GM21360 (cell line): ENCODE measurements at regions not wholly inside any gene's neighbourhood (a gene's known extent, or its start where the extent isn't known, plus 50 kb on each side); places are given as distances from the start of the nearest gene placed in this dataset.
"Not testable (repeated sequence)": the region's sequence is repeated elsewhere in the genome, so short reads cannot be mapped to it uniquely, and the experiment has no call there.

Source experiments
- ATAC-seq: cut with Tn5 transposase; IDR thresholded peaks from one replicate; pipeline ENCODE4 v1.9.1; 2021; ENCODE audit warnings: mild to moderate bottlenecking, moderate library complexity; ENCODE audit not compliant: unreplicated experiment

DNA sequence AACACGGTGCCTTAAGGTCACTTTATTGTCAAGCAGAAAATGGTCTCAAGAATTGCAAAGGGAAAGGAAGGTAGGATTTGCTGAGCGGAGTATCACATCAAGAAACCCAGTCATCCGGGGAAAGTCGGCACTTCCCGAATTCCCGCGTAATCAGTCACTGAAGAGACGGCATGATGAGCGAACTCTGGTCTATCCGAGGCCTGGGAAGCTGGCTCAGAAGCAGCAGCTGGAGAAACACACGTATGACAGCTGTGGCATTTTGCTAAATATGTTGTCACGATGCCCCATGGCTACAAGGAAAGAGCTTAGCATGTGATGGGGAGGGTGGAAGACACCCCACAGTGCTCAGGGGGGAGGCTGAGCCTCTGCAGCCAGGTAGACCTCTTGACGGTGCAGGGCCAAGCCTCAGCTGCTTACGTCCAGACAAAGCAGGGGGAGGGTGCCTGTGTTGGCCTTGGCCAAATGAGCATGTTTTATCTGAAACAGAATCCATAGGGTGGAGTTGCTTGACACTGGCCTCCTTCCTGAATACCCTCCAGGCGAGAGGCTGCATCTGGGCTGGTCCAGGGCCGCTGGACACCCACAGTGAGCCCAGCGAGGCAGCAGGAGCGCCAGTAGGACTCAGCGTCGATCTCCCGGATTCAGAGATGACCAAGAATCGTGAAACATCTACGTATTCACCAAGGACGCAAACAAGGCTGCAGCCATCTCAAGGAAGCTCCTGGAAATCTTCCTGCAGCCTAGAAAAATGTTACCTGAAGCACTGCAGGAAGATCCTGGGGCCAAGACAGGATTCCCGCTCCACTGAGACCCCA is 118.8 kb upstream of the AFDN start:
- no peak for ATAC-seq

DNA sequence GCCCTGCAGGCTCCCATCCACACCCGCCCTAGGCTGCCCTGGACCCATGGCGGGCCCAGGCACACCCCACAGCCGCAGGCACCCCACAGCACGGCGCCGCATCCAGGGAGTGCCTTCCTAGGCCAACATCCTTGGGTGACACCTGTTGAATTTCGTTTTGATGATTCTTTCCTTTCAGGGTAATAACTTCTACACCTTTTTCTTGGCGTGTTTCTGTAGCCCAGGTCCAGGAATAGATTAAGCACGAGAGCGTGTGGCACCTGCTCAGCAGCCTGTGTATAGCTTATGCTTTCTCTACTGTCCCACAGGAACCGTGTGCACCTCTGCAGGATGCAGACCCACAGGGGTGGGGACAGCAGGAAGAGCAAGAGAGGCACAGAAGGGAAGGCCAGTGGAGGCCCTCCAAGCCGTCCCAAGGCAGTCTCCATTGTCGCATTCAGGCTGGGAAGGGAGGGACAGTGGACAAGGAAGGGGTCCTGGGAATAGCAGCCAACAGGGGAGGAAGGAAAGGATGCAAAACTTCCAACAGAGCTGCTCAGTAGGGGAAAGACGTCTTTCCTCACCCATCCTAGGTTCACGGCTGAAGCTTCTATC is 118.1 kb upstream of the AFDN start:
- no peak for ATAC-seq

DNA sequence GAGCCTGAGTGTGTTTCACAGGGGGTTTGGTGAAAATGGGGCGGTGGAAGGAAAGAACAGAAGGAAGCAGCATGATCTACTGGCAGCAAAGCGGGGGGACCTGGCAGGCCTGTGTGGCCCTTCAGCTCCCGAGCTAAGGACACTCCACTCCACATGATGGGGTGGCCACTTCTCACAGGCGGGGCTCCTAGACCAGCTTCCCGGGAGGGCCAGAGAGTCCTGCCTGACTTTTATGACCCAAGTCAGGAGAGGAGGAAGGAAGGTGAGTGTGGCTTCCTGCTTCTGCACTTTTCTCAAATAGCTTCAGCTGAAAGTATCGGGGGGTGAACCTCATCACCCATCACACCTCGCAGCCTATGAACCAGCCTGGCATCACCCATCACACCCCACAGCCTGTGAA is 117.5 kb upstream of the AFDN start:
- no peak for ATAC-seq

DNA sequence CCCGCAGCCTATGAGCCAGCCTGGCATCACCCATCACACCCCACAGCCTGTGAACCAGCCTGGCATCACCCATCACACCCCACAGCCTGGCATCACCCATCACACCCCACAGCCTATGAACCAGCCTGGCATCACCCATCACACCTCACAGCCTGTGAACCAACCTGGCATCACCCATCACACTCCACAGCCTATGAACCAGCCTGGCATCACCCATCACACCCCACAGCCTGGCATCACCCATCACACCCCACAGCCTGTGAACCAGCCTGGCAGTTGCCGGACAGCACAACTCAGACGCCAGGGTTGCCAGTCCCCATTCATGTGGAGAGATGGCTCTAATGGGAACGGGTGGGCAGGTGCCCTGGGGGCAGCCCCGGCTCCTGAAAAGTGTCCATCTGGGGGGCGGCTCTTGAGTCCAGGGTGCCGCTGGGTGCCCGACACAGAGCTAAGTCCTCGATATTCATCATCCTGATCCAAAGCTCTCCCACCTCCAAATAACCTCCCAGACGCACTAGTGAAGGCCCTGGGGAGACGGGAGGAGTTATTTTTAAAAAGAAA is 116.9 kb upstream of the AFDN start:
- ATAC-seq: not testable (repeated sequence)

DNA sequence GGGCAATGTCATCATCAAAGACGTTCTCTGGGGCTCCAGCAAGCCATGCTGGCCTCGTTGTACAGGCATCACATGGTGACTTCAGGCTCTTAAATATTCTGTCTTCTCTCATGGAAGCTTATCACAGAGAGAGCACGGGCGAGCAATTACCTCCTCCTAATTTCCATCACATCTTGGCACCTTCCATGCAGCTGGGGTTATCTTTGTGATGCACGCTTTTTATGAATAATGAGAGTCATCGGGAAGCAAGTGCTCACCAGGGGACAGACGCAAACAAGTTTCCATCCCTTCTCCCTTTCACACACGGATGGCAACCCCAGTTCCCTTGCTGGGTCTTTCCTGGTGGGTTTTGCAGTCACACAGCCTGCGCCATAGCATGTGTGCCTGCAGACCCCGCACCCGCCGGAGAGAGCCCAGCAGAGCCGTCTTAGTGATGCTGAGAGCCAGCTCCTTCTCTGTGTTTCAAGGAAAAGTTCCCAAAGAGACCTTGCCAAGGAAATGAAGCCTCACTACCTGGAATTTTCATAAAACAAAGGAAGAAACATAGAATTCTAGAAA is 116.3 kb upstream of the AFDN start:
- ATAC-seq: no peak

DNA sequence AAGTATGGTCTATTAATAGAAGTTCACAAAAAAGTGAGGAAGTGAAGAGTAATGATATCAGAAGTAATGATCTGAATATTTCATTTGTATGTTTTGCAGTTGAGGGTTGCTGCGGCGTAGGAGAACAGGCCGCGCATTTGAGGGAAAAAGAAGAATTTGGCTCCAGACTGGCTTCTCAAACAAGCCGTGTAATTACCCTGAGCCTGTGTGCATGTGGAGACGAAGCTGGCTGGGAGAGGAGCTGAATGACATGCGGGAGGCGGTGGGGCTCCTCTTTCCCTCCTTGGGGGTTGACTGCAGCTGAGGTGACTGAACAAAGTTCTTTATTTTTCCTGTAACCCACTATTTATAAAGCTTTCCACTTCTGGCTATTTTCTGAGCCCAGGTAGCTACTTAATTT is 115.5 kb upstream of the AFDN start:
- ATAC-seq: no peak

DNA sequence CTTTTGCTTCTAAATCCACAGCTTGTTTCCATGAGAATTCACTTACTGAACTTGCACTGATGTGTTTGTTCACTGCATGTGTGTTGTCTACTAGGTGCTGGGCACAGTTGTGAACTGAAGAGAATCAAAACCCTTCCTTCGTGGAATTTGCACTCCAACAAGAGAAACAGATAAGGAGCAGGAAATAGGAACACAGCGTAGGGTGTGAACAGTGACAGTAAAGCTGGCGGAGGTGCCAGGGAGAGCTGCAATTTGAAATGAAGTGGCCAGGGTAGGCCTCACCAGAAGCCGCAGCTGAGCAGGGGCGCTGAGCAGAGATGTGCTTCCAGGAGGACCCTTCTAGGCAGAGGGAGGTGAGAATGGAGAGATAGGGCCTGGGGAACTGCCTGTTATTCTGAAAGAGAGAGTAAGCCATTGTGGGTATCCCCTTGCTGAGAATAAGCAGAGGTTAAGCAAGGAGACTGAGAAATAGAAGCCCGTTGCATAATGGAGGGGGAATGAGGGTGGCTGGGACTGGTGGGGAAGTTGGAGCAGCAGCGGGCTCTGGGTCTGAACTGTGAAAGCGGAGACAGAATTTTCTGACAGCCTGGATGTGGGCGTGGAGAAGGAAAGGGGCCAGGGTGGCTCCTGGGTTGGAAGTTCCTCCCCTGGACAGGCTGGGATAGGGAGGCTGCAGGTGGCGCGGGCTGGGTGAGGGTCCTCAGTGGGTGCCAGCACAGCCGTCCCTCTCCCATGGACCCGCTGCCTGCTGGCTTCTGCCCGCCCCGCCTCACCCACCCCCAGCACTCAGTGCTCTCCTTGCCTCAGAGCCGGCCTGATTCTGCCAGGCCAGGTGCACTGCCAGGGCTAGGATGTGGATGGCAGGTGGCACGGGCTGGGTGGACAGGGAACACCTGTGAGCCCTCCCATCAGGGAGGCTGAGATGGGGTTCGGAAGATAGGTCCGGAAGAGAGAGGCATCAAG is 114.7 kb upstream of the AFDN start:
- ATAC-seq: no peak

DNA sequence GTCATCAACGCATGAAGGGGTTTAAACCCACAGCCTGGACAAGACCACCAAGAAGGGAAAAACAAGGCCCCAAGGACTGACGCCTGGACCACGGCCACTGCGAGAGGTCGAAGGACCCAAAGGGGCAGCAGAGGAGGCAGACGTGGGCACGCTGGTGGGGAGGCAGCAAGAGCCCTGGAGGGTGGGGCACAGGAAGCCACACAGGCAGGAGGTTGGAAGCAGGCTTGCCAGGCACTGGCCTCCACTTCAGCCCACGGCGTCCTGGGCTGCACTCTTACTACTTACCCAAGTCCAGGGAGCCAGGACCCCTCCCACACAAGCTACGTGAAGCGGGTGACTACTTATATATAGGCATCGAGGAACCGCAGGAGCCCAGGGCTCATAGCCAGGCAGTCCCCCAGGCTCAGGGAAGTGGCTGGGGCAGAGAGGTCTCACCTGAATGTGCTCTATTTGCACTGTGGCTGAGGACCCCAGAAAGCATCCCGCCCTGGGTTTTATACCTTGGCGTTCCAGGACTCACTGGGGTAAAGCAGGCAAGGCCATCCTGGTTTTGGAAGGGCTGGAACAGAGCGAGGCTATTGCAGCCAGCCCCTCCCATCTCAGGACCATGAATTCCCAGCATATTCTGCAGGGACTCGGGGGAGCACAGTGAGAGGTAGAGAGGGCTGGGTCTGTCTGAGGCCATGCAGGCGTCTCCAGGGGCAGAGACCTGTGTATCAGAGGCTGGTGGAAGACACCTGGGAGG is 113.8 kb upstream of the AFDN start:
- no peak for ATAC-seq

DNA sequence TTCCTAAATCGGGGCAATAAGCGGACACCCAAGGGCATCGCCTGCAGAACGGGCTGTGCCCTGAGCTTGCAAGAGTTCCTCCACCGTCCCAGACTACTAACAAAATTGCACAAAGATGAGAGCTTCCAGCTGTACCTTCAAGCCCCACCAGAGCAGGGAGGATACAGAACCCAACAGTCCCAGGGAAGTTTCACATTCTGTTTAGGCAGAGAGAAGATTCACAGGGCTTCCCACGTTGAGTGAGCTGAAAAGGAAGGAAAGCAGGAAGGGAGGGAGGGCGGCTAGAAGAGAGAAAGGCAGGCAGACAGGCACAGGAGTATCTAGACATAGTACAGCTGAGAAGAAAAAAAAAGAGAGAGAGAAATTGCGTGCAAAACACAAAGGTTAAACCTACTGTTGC is 112.6 kb upstream of the AFDN start:
- no peak for ATAC-seq

DNA sequence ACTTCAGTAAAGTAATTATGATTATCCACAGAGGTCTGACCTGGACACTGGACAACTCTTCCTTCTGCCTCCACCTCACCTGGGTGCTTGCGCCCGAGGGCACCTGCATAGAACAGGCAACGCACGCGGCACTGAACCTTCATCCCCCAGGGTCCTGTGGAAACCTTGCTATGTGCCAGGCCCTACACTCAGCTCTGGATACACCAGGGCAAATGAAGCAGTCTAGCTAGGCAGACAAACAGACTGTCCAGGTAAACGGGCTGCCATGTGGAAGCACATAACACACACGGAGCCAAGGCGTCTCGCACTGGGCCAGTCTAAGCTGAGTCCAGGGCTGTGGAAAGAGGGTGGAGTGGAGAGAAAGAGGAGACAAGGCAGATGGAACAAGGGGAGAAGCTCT is 109.3 kb upstream of the AFDN start:
- ATAC-seq: no peak

DNA sequence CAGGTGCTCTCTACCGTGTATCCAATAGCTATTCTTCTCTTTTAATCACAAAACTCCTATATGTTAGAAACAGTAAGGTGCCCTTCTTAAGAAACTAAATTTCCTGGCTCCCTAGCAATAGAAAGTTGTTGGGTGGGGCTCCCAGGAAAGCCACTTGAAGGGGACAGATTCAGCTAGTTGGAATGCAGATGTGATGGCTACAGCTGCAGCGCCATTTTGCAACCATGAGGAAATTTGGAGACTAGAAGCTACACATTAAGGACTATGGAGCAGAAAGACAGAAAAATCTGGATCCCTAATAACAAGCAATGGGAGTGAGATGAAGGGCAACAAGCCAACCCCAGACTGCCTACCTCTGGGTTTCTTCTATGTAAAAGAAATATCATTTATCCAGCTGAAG is 108.8 kb upstream of the AFDN start:
- no peak for ATAC-seq

DNA sequence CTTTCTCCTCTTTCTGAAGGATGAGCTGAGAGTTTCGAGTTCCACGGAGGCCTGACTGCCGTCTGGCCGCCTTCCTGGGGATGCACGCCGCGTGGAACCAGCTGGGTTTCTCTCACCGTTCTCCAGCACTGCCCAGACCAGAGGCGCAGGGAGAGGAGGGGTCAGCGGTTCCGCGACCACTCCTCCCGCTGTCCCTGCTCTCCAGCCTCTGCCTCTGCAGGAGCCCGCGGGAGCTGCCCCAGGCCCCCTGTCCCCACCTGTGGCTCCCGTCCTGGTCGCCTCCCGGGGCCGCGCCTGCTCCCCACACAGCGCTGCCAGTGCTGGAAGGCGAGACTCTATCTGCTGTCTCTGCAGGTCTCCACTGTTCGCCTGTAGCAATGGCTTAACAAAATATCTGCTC is 106.8 kb upstream of the AFDN start:
- ATAC-seq: no peak

DNA sequence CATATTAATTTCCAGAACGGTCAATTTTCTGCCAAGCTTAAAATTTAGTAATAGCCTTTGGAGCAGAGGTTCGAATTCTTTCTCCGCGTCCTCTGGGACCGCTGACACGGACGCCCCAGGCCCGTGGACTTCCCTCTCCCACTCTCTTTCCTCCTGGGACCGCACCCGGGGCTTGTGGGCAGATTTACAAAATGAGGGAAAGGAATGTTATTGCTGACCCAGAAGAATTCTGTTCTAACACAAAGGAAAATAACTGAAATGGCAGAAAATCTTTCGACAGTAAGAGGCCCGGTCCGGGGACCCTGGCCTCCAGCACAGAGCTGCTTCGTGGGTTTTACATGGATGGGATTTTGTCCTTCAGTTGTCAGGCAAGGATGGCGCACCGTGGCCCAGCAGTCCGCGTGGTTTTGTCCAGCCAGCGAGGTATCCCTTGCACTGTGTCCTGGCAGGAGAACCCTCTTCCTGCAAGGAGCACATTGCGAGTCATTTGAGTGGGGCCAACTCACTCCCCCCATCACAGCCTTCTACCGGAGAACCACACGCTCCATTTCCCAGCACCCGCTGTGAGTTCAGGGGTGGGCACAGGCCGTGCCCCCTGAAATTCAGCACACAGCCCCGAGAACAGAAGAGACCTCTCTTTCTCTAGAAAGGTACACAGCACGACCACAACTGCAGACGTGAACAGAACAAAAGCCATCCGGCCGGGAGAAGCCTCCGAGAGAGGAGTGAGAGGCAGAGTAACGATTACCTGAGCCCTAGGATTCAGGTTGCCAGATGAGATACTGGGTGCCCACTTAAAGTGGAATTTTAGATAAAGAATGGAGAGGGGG is 106.0 kb upstream of the AFDN start:
- no peak for ATAC-seq

DNA sequence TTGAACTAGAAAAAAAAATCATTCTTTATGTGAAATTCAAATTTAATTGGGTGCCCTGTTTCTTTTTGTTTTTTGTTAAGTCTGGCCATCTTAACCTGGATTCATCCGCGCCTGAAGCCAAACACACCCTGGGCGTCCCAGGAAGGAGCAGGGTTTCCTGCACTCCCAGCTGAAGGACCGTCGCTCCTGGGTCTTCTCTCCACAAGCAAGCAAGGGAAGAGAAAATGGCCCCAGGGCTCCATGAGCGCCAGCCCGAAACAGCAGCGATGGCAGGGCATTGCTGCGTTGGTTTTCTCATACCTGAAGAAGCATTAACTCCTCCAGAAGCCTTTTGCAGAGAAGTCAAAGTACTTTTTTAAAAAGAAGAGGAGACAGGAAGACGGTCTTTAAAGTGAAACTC is 105.4 kb upstream of the AFDN start:
- no peak for ATAC-seq

DNA sequence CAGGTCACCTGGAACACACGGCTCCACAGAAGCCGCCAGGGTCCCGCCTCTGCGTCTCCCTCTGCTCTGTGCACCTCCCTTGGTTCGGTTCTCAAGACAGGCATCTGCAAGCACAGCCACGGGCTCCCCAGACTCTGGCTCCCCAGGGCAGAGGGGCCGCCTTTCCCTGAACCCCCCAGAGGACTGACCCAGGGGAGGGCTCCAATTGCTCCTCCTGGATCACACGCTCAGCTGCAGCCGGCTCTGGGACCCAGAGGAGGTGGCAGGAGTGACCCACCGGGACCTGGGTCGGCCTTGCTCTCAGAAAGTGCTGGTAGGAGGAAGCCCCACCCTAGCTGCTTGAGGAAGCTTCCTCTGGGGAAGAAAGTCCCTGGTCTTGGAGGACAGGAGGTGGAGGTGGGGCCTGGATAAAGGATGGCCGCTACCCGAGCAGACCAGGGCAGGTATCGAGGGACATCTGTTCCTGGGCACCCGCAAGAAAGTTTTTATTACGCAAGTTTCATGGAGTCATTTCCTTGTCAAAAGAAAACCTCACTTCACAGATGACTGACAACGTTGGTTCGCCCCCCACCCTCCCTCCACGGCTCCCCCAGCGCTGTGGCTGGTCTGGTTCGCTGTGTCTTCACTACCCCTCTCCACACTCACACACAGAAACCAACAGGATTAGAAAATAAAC is 103.9 kb upstream of the AFDN start:
- no peak for ATAC-seq

DNA sequence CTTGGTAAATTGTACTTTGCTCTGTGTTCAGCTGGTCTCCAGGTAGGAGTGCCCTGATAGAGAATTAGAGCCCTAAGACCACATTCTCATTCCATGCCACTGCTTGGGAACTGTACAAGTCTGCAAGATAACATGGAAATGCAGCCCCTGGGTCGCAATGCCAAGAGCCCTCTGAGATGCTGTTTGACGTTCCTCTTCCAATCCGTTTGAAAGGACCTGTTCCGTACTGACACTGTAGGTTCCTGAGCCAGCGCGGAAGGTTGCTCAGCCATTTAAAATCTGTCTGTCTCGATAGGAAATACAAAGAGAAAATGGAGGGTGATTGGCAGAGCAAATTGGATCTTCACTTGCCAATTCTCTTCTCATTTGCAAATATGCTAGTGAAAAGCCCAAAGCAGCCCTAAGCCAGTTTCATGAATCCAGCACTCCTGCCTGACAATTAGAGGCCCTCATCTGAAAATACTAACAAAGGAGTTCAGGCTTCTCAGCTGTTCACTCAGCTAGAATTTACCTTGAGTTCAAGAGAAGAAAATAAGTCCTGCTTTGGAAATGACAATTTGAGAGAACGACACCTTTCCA is 100.6 kb upstream of the AFDN start:
- no peak for ATAC-seq

DNA sequence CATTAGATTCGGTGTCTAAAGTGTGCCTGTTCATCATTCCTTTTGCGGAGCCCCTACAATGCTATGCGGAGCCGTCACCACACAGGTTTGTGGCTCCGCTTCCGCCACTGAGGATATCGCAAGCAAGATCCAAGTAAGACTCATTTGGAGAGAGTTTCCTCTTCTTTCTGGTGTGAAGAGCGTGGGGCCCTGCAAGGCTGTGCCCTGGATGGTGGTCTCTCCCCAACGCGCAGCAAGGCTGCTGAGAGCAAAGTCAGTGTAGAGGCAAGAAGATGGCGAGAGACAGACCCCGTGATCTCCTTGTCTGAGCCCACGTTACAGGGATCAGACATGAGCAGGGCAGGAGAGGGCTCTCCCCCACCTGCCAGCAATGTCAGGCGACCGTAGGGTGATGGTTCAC is 96.3 kb upstream of the AFDN start:
- no peak for ATAC-seq

DNA sequence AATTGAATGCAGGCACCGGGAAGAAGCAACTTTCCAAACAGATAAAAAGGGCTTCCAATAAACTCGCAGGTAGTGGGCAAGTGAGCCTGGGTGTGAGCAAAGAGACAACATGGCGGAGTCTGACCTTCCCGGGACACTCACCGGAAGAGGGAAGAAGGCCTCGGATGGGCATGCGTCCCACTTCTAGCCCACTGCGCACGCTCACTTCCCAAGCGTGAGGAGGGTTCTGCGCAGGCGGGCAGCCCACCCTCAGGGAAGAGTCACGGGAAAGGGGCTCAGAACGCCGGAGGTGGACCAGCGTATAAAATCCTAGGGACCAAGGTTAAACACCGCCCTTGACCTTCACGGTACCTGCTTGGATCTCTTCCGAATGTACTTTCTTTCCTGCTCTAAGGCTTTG is 95.5 kb upstream of the AFDN start:
- ATAC-seq: no peak
